OCI-LY1 (cell line): ENCODE measurements at regions not wholly inside any gene's neighbourhood (a gene's known extent, or its start where the extent isn't known, plus 50 kb on each side); places are given as distances from the start of the nearest gene placed in this dataset.

Experiments used
- EZH2 ChIP-seq: fragments of 200-600 bp; sonication (generic), shearing (Covaris generic); IDR thresholded peaks from 2 replicates; pipeline ENCODE4 v1.8.0; 2017; ENCODE audit warnings: borderline replicate concordance, mixed run types, mild to moderate bottlenecking, antibody characterized with exemption, low read length, moderate library complexity, mixed read lengths
- TF ChIP-seq, protein P1 (sequence below): fragments of 200-600 bp; sonication (generic), shearing (Covaris generic); IDR thresholded peaks from 2 replicates; pipeline ENCODE4 v1.5.1; 2017; ENCODE audit warnings: mild to moderate bottlenecking, antibody characterized with exemption, low read length, moderate library complexity, mixed read lengths

DNA sequence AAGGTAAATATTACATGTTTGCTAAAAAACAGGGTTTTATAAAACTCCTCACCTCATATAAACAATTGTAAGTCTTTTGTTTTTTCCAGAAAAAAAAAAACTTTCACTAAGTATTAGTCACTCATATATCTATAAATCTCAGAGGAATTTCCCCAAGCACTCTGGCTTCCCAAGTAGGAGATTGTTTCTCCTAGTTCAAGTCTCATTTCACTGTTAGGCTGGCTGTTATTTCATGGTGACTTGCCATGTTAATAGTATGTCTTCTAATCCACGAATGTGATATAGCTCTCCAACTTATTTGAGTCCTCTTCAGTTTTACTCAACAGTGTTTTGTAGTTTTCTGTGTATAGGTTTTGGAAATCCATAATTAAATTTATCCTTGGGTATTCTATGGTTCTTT lies 61.6 kb downstream of the CAPZA3 start:
- TF ChIP-seq, protein P1, sequence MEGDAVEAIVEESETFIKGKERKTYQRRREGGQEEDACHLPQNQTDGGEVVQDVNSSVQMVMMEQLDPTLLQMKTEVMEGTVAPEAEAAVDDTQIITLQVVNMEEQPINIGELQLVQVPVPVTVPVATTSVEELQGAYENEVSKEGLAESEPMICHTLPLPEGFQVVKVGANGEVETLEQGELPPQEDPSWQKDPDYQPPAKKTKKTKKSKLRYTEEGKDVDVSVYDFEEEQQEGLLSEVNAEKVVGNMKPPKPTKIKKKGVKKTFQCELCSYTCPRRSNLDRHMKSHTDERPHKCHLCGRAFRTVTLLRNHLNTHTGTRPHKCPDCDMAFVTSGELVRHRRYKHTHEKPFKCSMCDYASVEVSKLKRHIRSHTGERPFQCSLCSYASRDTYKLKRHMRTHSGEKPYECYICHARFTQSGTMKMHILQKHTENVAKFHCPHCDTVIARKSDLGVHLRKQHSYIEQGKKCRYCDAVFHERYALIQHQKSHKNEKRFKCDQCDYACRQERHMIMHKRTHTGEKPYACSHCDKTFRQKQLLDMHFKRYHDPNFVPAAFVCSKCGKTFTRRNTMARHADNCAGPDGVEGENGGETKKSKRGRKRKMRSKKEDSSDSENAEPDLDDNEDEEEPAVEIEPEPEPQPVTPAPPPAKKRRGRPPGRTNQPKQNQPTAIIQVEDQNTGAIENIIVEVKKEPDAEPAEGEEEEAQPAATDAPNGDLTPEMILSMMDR: no peak
- TF ChIP-seq EZH2: no peak
